ENCODE measurements at regions not wholly inside any gene's neighbourhood (a gene's known extent, or its start where the extent isn't known, plus 50 kb on each side); places are given as distances from the start of the nearest gene placed in this dataset.

DNA sequence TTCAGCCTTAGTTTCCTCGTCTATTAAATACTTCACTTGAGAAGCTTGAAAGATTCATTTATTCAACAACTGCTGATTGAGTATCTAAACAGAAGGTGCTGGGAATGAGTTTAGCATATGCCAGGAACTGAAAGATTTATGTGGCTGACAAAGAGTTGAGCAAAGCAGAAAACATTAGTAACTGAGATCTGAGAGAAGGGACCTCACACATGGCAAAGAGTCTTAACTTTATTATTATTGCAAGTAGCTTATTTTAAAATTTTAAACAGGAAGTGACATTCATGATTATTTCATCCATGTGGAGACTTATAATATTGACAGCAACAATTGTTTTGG lies 133.6 kb downstream of the CASP12 start:
- TF ChIP-seq FOXK2 (conservative IDR thresholded peaks at IDR 0.05 in 1 of 2, IDR thresholded peaks at IDR 0.05 in 1 of 2; ENCODE audit: low read depth in 2 of 2), result no peak
- no peak for TF ChIP-seq FIP1L1 (IDR thresholded peaks at IDR 0.05; ENCODE audit: low read depth, low read length, poor library complexity, severe bottlenecking)
- TF ChIP-seq, protein P1, sequence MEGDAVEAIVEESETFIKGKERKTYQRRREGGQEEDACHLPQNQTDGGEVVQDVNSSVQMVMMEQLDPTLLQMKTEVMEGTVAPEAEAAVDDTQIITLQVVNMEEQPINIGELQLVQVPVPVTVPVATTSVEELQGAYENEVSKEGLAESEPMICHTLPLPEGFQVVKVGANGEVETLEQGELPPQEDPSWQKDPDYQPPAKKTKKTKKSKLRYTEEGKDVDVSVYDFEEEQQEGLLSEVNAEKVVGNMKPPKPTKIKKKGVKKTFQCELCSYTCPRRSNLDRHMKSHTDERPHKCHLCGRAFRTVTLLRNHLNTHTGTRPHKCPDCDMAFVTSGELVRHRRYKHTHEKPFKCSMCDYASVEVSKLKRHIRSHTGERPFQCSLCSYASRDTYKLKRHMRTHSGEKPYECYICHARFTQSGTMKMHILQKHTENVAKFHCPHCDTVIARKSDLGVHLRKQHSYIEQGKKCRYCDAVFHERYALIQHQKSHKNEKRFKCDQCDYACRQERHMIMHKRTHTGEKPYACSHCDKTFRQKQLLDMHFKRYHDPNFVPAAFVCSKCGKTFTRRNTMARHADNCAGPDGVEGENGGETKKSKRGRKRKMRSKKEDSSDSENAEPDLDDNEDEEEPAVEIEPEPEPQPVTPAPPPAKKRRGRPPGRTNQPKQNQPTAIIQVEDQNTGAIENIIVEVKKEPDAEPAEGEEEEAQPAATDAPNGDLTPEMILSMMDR (IDR thresholded peaks at IDR 0.05 in 2 of 3, conservative IDR thresholded peaks at IDR 0.05 in 1 of 3; ENCODE audit: insufficient read depth in 2 of 3, low read depth in 1 of 3, low read length in 3 of 3), result no peak

All from K562 (cell line).